ENCODE measurements at regions not wholly inside any gene's neighbourhood (a gene's known extent, or its start where the extent isn't known, plus 50 kb on each side); places are given as distances from the start of the nearest gene placed in this dataset.

GRCh38 chr15:60126661-60127060 is 122.5 kb downstream of the FOXB1 start:
- Histone ChIP-seq H3K9me3 (no peaks in the 10 kb centered on the region), H3K4me3 (no peak overlapping the region), H3K4me1 (peaks cover 0 to 9% (median 3%) of the 10 kb centered on the region in 4 donors), H3K27me3 (no peaks in the 10 kb centered on the region), H3K27ac (no peak overlapping the region), H3K36me3 (no peaks in the 10 kb centered on the region)
- no peak for DNase-seq
- 95 to 96% methylated on average over 5 of the region's 5 CpGs for WGBS, 2 donors
- intact Hi-C loops (cut with DNase I) = no loop called here
- TF ChIP-seq CTCF (IDR thresholded peaks at IDR 0.05) (no peak), POLR2AphosphoS5 (IDR thresholded peaks at IDR 0.05) (no peak), POLR2A (IDR thresholded peaks at IDR 0.05) (no peak), EP300 (IDR thresholded peaks at IDR 0.05) (no peak)

DNA sequence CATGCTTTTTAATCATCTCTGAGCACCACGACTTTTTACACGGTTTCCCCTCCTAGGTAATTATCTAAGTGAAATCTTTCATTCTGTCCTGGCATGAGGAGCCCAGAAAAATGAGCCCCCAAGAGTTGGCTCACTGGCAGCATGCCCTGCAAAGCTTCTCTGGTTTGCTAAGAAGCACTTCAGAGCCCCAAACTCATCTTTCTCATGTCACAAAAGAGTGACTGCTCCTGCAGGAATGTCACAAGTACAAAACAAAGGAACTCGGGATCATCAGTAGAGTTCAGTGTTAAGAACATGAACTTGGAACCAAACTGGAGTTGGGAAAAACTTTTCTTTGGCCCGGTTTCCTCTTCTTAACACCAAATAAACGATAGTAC is 123.9 kb downstream of the FOXB1 start:
- Histone ChIP-seq H3K36me3 (no peaks in the 10 kb centered on the region), H3K27ac (peak overlapping the region; percentile 76 to 80 (median 78)), H3K9me3 (no peaks in the 10 kb centered on the region), H3K27me3 (no peaks in the 10 kb centered on the region), H3K4me3 (peak overlapping the region; percentile 35 to 54 (median 50)), H3K4me1 (peaks cover 0 to 9% (median 3%) of the 10 kb centered on the region in 4 donors)
- TF ChIP-seq EP300 (IDR thresholded peaks at IDR 0.05) = no peak
- no peak for TF ChIP-seq POLR2AphosphoS5 (IDR thresholded peaks at IDR 0.05)
- no peak for TF ChIP-seq POLR2A (IDR thresholded peaks at IDR 0.05)
- intact Hi-C loops (cut with DNase I) = no loop called here
- peak; percentile 63 for DNase-seq
- WGBS, 2 donors = 21 to 27% methylated on average over 5 of the region's 5 CpGs

GRCh38 chr15:60128710-60129109 is 124.6 kb downstream of the FOXB1 start:
- intact Hi-C loops (cut with DNase I) = no loop called here
- H3K4me1 ChIP-seq = peaks cover 0 to 9% (median 3%) of the 10 kb centered on the region in 4 donors
- no peak overlapping the region for H3K4me3 ChIP-seq
- TF ChIP-seq CTCF (IDR thresholded peaks at IDR 0.05) (no peak), EP300 (IDR thresholded peaks at IDR 0.05) (no peak), POLR2AphosphoS5 (IDR thresholded peaks at IDR 0.05) (no peak), POLR2A (IDR thresholded peaks at IDR 0.05) (no peak)
- H3K9me3 ChIP-seq = no peaks in the 10 kb centered on the region
- 52 to 65% methylated on average over 5 of the region's 5 CpGs for WGBS, 2 donors
- no peaks in the 10 kb centered on the region for H3K36me3 ChIP-seq
- no peaks in the 10 kb centered on the region for H3K27me3 ChIP-seq
- no peak for DNase-seq
- H3K27ac ChIP-seq = peak overlapping the region in 1 of 4 donors; percentile 77

GRCh38 chr15:60130398-60130797 is 126.3 kb downstream of the FOXB1 start:
- 62 to 65% methylated on average over 1 of the region's 1 CpG for WGBS, 2 donors
- H3K27me3 ChIP-seq = peaks cover 0 to 3% (median 0%) of the 10 kb centered on the region in 3 donors
- H3K36me3 ChIP-seq = no peaks in the 10 kb centered on the region
- peaks cover 0 to 9% (median 3%) of the 10 kb centered on the region in 4 donors for H3K4me1 ChIP-seq
- DNase-seq = no peak
- intact Hi-C loops (cut with DNase I) = no loop called here
- H3K4me3 ChIP-seq = no peak overlapping the region
- TF ChIP-seq POLR2A (IDR thresholded peaks at IDR 0.05) (no peak), POLR2AphosphoS5 (IDR thresholded peaks at IDR 0.05) (no peak), CTCF (IDR thresholded peaks at IDR 0.05) (no peak), EP300 (IDR thresholded peaks at IDR 0.05) (no peak)
- no peaks in the 10 kb centered on the region for H3K9me3 ChIP-seq
- no peak overlapping the region for H3K27ac ChIP-seq

DNA sequence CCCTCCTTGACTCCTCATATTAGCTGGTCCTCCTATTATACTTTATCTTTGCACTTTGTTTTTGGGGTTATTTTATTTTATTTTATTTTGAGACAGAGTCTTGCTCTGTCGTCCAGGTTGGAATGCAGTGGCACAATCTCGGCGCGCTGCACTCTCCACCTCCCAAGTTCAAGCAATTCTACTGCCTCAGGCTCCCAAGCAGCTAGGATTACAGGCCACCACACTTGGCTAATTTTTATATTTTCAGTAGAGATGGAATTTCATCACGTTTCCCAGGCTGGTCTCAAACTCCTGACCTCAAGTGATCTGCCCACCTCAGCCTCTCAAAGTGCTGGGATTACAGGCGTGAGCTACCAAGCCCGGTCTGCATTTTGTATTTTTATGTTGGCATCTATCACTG is 126.7 kb downstream of the FOXB1 start:
- WGBS, 2 donors = 71 to 85% methylated on average over 7 of the region's 7 CpGs
- H3K4me3 ChIP-seq = no peak overlapping the region
- no peaks in the 10 kb centered on the region for H3K9me3 ChIP-seq
- DNase-seq = no peak
- peaks cover 0 to 3% (median 0%) of the 10 kb centered on the region in 3 donors for H3K27me3 ChIP-seq
- no peaks in the 10 kb centered on the region for H3K36me3 ChIP-seq
- no peak overlapping the region for H3K27ac ChIP-seq
- no peak for TF ChIP-seq POLR2A (IDR thresholded peaks at IDR 0.05)
- TF ChIP-seq CTCF (IDR thresholded peaks at IDR 0.05) = no peak
- no peak for TF ChIP-seq EP300 (IDR thresholded peaks at IDR 0.05)
- TF ChIP-seq POLR2AphosphoS5 (IDR thresholded peaks at IDR 0.05) = no peak
- peaks cover 0 to 9% (median 3%) of the 10 kb centered on the region in 4 donors for H3K4me1 ChIP-seq
- intact Hi-C loops (cut with DNase I) = no loop called here

Measured in sigmoid colon (tissue), 6 donors.